CD1c-positive myeloid dendritic cell (primary cell): ENCODE measurements at regions not wholly inside any gene's neighbourhood (a gene's known extent, or its start where the extent isn't known, plus 50 kb on each side); places are given as distances from the start of the nearest gene placed in this dataset.

ENCODE experiments used
- DNase-seq: peaks from one replicate; pipeline ENCODE4 v3.0.0-alpha.2; 2016; ENCODE audit errors: extremely low spot score

DNA sequence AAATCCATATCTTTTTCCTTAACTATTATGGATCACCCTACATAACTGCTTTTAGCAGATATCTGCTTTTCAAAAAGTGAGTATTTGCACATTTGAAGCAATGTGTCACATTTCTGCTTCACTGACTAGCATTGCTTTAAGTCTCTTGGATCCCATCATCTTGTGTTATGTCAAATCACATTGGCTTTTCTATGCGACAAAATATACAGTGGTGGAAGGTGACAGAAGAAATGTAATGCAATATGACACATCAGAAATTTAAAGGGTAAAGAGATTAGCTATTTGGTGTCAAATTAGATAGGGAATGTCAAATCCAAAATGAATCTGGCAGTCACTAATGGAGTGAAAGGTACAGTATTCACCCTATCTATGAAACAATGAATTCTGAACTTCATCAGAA, 1282.1 kb upstream of the PCDH20 start:
- no peak for DNase-seq

DNA sequence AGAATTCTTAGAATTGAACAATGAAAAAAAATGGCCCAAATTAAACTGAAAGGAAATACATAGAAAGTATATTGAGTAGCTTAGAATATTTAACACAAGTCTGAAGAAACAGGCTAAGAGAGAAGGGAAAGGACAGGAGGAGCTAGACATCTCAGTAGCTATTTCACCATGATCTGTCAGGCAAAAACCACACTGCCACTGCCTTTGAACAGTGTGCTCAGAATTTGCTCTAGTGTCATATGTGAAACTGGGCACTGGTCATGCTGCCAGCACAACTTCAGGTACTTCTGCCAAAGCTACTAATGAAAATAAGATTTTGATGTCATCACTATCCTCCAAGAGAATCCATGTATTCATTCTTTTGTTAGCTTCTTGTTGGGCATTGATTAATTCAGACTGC, 1280.8 kb upstream of the PCDH20 start:
- no peak for DNase-seq

DNA sequence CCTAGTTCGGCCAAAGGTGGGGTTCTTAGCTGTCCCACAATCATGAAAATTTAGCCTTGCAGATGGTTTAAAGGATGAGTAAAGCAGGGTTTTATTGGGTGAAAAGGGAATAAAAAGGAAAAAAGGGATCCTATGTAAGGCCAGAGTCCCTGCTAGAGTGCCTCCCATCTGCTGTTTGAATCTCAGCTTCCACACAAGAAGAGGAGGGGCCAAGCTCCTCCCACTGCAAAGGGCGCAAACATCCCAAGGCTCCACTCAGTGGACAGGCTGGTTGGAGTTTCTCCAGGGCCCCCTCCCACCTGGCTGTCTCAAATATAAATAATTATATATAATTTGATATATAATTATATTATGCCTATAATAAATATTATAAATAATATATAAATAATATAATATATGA, 1272.1 kb upstream of the PCDH20 start:
- DNase-seq = no peak

DNA sequence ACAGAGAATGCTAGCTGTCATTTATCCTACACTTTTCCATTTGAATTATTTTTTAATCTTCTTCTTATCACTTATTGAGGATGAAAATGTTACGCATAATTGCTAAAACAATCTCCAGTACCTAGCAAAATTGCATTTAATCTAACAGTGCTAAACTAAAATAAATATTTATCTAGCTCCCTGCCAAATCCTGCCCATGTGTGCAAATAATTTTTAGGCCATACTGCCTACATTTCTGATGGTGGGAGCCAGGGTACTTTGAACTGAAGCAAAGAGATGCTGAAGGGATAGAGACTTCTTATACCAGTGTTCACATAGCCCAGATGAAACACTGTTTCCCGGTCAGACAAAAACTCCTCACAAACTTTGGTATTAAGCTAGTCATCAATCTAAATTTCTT, 1268.7 kb upstream of the PCDH20 start:
- no peak for DNase-seq

DNA sequence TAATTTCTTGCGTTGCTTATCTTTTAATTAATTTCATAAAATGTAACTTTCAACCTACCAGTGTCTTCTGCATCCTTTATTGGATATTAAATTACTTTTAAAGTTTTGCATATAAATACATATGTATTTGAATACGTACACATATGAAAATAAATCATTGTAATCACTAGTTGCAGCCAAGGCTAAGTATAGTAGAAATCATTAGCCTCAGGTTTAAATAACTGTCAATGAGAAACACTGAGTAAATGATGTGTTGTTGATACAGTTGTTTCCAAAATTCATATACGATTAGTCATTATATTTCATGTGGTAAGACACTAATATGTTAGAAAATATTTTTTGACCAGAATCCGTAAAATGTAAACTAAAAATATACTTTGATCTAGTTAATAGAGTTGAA, 1267.1 kb upstream of the PCDH20 start:
- no peak for DNase-seq

DNA sequence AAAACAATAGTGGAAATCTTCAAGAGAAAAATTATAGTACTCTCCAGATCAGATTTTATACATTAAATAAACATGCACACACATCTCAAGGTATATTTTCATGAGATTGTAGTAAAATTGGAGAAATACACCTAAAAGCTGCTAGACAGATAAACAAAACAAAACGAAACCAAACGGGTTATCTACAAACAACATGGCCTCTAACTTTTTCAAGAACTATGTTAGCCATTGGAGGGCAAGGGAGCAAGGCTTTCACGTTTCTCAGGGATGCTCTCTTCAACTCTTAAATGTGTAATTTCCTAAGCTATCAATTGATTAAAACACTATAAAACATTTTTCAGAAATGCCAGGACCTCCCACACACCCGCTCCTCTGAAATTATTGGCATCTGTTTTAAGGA, 1262.4 kb upstream of the PCDH20 start:
- DNase-seq = no peak

DNA sequence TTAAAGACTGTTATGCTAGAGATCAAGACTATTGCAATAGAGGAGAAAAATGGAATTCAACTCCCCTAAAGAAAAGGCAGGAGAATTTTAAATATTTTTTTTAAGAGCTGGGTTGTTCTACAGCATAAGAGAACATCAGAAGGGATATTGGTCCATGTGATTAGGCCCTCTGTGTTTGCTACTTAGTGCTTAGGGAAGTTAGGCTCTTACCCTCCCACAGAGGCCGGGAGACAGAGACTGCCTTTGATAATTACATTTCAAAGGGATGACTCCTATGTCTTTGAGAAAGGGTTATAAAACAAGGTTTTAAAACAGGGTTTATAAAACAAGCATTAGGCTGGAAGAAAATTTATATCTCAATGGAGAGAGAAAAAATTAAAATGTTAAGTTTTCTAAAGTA, 1248.1 kb upstream of the PCDH20 start:
- no peak for DNase-seq

DNA sequence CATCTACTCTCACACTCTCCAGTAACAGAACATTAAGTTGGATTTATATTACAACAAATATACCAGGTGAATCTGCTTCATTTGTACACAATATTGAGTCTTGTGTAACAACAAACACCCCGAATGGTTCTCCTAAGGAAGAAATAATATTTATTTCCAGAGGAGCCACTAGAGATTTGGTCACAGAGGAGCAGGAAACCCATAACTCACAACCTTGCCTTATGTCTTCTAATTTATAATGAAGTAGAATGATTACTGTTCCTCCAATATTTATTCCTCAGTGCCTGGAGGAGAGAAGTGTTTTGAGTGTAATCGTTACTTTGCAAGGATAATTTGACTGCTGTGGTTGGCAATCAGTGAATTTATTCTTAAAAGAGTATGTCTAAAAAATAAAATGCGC, 1243.7 kb upstream of the PCDH20 start:
- DNase-seq = no peak

DNA sequence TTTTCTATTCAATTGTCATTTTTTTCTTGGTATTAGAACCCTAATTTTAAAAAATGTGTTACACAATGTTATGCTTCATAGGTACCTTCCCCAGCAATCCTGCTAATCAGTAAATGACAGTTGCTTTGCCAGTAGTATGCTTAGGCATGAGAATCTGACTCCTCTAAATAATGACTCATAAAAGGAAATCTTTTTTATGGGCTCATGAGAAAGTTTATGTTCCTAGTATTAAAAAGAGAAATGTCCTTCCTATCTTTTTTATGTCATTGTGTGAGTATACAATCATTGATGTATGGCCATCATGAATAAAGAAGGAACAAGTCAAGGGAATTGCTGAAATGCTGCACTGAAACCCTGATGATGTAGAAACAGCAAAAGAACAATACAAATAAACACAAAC, 1237.7 kb upstream of the PCDH20 start:
- no peak for DNase-seq

DNA sequence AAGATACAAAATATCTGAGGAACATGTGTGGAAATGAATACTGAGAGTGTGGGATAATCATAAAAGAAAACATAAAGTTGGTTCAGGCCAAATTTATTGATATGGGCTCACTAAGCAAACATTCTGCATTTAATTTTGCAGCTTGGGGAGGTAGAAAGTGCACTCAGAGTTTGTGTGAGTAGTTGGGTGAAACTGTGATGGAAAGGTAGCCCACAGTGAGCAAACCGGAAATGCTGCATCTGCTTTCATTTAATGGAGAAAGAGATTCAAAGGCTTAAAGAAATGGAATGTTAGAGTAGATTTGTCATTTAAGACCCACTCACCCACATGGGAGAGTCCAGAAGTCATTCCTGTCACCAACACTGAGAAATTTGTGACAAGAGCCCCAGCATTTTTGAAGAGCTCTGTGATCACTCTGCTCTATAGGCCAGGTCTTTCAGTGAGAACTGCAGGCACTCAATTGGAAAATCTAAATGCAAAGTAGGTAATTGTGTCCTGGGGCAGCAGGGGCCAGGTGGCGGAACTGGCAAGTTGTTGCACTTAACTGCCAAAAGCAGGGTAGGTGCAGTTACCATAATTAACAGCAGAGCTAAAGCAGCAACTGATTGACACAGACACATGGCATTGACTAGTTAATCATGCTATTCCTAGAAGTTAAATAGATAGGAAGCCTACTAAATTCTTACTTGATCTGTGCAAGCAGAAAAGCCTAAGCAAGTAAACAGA, 1228.3 kb upstream of the PCDH20 start:
- DNase-seq = no peak

DNA sequence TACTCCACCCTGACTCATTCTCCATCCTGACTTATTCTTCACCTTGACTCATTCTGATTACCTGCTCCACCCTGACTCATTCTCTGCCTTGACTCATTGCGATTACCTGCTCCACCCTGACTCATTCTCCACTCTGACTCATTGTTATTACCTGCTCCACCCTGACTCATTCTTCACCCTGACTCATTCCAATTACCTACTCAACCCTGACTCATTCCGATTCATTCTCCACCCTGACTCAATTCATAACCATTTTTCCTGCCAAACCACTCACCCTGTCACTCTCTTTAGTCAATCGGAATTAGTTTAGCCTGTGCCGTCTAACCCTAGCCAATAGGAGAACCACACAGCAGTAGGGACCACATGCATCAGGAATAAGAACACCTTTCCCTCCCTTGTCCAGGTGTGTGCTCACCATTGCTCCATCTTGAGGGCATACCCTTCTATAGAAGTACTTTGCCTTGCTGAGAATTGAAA, 1227.4 kb upstream of the PCDH20 start:
- DNase-seq = no peak

DNA sequence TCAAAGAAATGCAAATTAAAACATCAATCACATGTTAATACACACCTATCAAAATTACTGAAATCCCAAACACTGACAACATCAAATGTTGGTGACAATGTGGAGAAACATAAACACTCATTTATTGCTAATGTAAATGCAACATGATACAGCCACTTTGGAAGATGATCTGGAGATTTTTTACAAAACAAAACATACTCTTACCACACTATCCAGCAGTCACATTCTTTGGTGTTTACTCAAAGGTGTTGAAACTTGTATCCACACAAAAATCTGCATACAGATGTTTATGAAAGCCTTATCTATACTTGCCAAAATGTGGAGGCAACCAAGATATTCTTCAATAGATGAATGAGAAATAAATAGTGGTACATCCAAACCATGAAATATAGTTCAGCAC, 1219.5 kb upstream of the PCDH20 start:
- no peak for DNase-seq

DNA sequence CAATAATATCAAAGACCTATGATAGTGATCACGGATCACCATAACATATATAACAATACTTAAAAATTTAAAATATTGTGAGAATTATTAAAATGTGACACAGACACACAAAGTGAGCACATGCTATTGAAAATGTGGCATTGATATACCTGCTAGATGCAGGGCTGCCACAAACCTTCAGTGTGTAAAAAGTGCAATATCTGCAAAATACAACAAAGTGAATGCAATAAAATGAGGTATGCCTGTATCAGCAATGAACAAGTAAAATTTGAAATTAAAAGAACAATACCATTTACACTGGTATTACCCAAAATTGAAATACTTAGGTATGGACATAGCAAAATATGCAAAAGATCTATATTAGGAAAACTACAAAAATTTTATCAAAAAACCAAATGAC, 1217.8 kb upstream of the PCDH20 start:
- DNase-seq = no peak

DNA sequence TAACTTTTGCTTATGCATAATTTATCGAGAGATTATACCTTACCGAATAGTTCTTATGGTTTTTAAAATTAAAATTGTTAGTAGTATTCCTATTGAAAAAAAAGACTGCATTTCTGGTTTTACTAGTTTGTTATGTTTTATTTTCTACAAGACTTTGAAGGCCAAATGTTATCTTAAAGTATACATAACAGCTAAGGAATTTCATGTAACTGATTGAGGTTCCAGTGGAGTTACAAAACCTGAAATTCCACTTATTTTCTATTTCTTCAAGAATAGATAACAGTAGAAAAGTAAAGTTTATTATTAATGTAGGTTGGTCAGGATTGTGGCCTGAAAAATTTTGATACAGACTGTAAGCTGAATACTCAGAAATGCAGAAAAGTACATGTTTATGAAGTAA, 1216.0 kb upstream of the PCDH20 start:
- no peak for DNase-seq

DNA sequence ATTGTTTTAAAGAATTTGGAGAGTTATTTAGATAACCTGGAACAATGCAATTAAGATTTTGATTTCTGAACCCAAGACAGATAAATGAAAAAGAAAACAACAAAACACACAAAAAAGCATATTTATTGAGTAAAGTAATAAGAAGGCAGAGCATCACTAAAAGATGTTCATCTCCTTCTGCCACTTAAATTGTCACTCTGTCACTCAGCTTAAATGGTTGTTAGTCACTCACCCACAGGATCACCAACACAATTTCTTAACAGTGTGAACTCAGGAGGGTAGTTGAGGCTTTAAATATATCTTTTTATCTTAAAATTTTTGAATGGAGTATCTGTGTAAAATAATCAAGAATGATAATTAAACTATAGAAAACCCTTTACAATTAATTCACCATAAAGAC, 1215.5 kb upstream of the PCDH20 start:
- no peak for DNase-seq

DNA sequence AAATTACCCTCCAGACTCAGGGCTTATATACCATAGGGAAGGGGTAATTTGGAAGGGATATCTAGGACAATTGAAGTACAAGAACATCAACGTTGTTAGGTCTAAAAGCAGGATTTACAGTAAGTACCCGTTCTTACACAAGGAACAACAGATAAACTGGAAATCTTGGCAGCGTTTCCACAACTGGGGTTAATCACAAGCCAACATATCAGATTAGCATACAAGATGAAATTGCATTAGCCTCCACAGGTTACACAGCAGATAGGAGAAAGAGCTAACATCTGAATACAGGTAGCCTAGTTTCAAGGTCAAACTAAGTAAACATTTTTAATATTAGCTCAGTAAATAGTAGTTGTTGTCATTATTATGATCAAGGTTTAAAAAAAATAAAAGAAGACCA, 1214.0 kb upstream of the PCDH20 start:
- no peak for DNase-seq

DNA sequence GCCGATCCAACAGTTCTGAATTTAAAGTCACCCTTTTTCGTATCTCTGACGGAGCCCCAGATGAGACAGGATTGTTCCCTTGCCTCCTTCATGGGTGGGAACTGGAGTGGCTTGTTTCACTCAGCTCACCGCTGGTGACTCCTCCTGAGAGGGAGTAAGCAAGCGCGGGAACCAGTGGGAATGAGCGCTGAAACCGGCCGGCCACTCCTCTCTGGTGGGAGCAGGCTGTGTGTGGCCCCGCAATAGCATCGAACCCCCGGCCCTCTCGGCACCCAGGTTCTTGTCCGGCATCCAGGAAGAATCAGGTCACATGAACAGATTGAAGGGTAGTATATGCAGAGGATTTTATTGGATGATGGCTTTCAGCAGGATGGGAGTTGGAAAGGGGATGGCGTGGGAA, 1211.6 kb upstream of the PCDH20 start:
- no peak for DNase-seq

DNA sequence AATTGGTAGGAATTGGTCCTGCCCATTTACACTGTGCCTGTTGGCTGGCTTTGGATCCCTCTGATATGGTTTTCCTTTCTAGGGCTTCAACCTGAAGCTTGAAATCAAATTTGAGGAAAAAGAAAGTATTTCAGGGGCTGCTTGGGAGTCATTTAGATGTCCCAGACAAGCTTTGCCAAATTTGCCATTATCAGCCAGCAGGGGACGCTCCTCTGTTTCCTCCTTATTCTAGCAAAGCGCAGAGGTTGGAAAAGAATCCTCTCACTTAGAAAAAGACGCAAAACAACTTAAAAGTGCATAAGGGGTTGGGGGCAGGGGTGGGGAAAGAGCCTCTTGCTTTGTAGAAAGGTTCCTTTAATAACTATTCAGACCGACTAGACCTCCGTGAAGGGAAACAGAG, 1211.1 kb upstream of the PCDH20 start:
- no peak for DNase-seq

DNA sequence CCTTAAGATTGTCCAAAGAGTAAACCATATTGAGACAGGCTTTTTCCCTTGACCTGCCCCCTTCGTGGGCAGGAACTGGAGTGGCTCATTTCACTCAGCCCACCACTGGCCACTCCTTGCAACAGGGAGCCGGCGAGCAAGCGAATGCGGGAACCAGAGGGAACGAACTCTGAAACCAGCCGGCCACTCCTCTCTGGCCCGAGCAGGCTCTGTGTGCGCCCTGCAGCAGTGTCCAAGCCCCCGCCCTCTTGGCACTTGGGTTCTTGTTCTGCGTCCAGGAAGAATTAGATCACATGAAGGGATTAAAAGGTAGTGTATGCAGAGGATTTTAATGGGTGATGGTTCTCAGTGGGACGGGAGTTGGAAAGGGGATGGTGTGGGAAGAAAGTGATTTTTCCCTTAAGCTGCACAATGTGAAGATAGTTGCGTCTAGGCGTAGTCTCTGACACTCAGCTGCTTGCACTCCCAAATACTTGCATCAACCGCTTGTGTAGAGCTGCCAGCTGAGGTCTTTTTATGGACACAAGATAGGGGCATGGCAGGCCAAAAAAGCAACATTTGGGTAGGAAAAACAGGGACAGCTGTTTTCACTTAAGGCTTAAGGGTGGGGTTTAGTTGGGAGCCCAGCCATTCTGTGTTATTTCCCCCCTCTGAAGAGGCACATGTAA, 1209.7 kb upstream of the PCDH20 start:
- DNase-seq = no peak

DNA sequence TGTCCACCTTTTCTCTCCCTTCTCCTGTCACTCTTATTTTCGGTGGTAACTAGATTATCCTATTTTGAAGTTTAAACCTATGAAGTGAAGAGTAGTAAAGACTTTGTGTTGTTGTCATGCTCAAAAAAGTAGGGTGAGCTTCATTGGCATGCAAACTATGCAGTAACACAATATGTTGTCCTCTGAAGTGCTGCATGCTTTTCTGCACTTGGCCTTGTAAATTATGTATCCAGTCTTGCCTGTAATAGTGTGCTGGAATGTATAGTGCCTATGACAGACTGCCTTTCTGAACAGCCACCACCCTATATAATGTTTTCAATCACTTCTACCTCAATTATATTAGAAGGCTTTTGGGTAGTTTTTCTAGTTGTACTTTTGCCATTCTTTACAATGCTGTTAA, 1198.2 kb upstream of the PCDH20 start:
- DNase-seq = no peak

DNA sequence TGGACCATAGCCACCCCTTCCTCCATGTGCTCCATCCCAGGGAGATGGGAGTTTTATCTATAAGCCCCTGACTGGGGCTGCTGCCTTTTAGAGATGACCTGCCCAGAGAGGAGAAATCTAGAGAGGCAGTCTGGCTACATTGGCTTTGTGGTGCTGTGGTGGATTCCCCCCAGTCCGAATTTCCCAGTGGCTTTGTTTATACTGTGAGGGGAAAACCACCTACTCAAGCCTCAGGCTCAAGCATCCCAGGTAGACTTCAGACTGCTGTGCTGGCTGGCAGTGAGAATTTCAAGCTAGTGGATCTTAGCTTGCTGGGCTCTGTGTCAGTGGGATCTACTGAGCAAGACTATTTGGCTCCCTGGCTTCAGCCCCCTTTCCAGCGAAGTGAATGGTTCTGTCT, 1195.7 kb upstream of the PCDH20 start:
- no peak for DNase-seq

DNA sequence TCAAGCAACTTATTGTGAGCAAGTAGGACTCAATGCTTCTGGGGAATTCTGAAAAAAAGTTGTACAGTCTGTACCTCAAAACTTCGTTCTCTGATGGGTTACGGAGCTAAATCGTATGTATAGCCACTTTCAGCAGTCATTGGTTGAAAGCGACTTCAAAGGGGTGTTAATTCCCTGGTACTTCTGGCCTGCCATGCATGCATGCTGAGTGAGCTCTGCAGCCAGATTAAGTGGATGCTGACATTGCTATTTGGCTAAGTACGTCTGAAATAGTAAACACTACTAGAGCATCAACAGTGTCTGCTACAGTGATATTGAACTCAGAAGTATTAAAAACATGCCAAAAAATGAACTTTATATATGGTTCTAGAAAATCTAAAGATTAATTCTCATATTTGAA, 1183.1 kb upstream of the PCDH20 start:
- no peak for DNase-seq

DNA sequence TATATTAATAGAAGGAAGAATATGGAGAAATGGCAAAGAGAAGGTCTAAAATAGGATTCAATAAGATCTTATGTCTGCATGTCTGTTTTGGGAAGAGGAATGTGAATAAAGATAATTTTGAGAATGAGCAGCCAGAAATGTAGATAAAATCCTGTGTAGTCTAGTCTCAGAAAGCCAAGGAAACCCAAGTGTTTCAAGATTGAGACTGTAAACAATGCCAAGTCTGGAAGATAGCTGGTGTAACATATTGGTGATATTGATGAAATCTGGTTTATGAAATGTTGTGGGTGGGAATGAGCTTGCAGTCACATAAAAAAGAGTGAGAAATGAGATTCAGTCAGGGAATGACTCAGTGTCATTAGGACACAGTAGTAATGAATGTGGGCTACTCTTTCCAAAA, 1180.3 kb upstream of the PCDH20 start:
- no peak for DNase-seq

DNA sequence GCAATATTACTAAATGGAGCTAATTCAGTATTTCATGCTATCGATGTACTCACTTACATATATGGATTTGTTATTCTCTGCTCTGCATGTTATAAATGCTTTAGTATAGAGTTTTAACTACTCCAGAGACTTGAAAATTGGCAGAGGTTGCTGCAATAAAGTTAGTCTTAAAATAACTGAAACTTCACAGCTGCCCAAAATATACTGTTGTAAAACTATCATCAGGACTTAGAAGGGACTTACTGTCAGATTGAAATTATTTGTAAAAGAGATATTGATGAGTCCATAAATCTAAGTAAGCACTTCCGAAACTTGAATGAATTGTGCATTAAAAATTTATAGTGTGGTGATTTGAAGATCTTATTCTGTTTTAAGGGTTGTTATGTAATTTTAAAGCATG, 1178.2 kb upstream of the PCDH20 start:
- DNase-seq = no peak
